PC-3 (cell line): ENCODE measurements at regions not wholly inside any gene's neighbourhood (a gene's known extent, or its start where the extent isn't known, plus 50 kb on each side); places are given as distances from the start of the nearest gene placed in this dataset.

Experiments used
- CTCF ChIP-seq: fragments of 300-600 bp; sonication (generic); conservative IDR thresholded peaks from 2 replicates; pipeline ENCODE4 v1.5.1; 2017; ENCODE audit warnings: antibody characterized with exemption, low read depth, mild to moderate bottlenecking, low read length
- EZH2 ChIP-seq: fragments of 300-600 bp; sonication (generic); IDR thresholded peaks from one replicate; pipeline ENCODE4 v1.6.1; 2017; ENCODE audit warnings: antibody characterized with exemption, mild to moderate bottlenecking, low read length; ENCODE audit not compliant: unreplicated experiment

- TF ChIP-seq CTCF (no peak), EZH2 (no peak)
Observed at GRCh38 chr10:30187010-30187409, 127.6 kb upstream of the JCAD start.
